HEK293 (cell line): ENCODE measurements at regions not wholly inside any gene's neighbourhood (a gene's known extent, or its start where the extent isn't known, plus 50 kb on each side); places are given as distances from the start of the nearest gene placed in this dataset.

Experiments used
- CTCF ChIP-seq: fragments of 450-650 bp; formaldehyde crosslinking; IDR thresholded peaks from 2 replicates; pipeline ENCODE4 v1.5.1; 2016; ENCODE audit warnings: missing biosample characterization, missing genetic modification characterization
- SCRT2 ChIP-seq: fragments of 450-650 bp; formaldehyde crosslinking; IDR thresholded peaks from 2 replicates; pipeline ENCODE4 v1.5.1; 2016; ENCODE audit warnings: missing biosample characterization, missing genetic modification characterization
- ZNF114 ChIP-seq: fragments of 450-650 bp; formaldehyde crosslinking; IDR thresholded peaks from 2 replicates; pipeline ENCODE4 v1.5.0; 2017; ENCODE audit warnings: missing biosample characterization, missing genetic modification characterization
- ZNF121 ChIP-seq: fragments of 450-650 bp; formaldehyde crosslinking; IDR thresholded peaks from 2 replicates; pipeline ENCODE4 v1.5.1; 2016; ENCODE audit warnings: missing biosample characterization, missing genetic modification characterization
- ZNF140 ChIP-seq: fragments of 450-650 bp; formaldehyde crosslinking; IDR thresholded peaks from 2 replicates; pipeline ENCODE4 v1.5.1; 2016; ENCODE audit warnings: missing biosample characterization, missing genetic modification characterization
- ZNF174 ChIP-seq: fragments of 450-650 bp; formaldehyde crosslinking; IDR thresholded peaks from 2 replicates; pipeline ENCODE4 v1.5.0; 2017; ENCODE audit warnings: missing biosample characterization, mild to moderate bottlenecking, missing genetic modification characterization
- ZNF549 ChIP-seq: fragments of 450-650 bp; IDR thresholded peaks from 2 replicates; pipeline ENCODE4 v1.5.1; 2018; ENCODE audit warnings: missing biosample characterization, missing genetic modification characterization, mild to moderate bottlenecking, inconsistent platforms, moderate library complexity

- TF ChIP-seq ZNF121 (no peak), CTCF (tag by site-specific recombination) (no peak), SCRT2 (tag by site-specific recombination) (no peak), ZNF174 (tag by site-specific recombination) (no peak), ZNF549 (tag by site-specific recombination) (no peak), ZNF114 (tag by site-specific recombination) (no peak), ZNF140 (tag by site-specific recombination) (no peak)
Measured at GRCh38 chr14:65357113-65357512, 55.4 kb upstream of the FUT8 start.
